Motor neuron (in vitro differentiated cells): ENCODE measurements at regions not wholly inside any gene's neighbourhood (a gene's known extent, or its start where the extent isn't known, plus 50 kb on each side); places are given as distances from the start of the nearest gene placed in this dataset.
A peak's percentile ranks its signal among the peaks of the same experiment; 100 is the strongest.

Experiments used
- ATAC-seq, 8 experiments: fragments of 200-7000 bp; cut with Tn5 transposase; replicated peaks in 6 of 8; 2 replicates each; pipeline ENCODE4 v1.8.0; 2021; ENCODE audit warnings: mild to moderate bottlenecking in 8 of 8, moderate library complexity in 8 of 8
- H3K27ac ChIP-seq, 2 donors: fragments of 250-450 bp; sonication (Bioruptor Pico); 2 replicates each; pipeline ENCODE4 v1.9.0; 2021; ENCODE audit warnings: antibody characterized with exemption in 2 of 2, mild to moderate bottlenecking in 2 of 2, moderate library complexity in 1 of 2
- H3K4me1 ChIP-seq, 2 donors: fragments of 250-450 bp; sonication (Bioruptor Pico); replicated peaks in 1 of 2; 2 replicates each; pipeline ENCODE4 v1.6.1; 2021; ENCODE audit warnings: antibody characterized with exemption in 2 of 2, mild to moderate bottlenecking in 2 of 2, moderate library complexity in 1 of 2
- H3K4me3 ChIP-seq, 5 donors: fragments of 250-450 bp; sonication (Bioruptor Pico); 2 replicates each; pipeline ENCODE4 v1.9.0; 2021; ENCODE audit warnings: antibody characterized with exemption in 5 of 5, mild to moderate bottlenecking in 5 of 5, moderate library complexity in 4 of 5
- WGBS, 10 experiments: fragments of 450-650 bp; shearing (Covaris generic); methylation state at CpG; one replicate each; pipeline ENCODE4 v1.0.0; 2022; 5-methylcytosine and 5-hydroxymethylcytosine counted together
- in situ Hi-C, 9 experiments: fragments of 400-800 bp; cut with MboI; loops; one replicate each; pipeline ENCODE4 v1.15.0; 2021; ENCODE audit warnings: low sequenced_read_pairs in 9 of 9, low pct_unique_long_range_greater_than_20kb in 2 of 9; ENCODE audit not compliant: unreplicated experiment in 9 of 9

GRCh38 chr3:194246709-194247349 lies 104.3 kb downstream of the CPN2 start:
- in situ Hi-C loops = no loop called here
- no peak for ATAC-seq
- 33 to 91% (median 82%) methylated on average over 3 to 7 of the region's 7 CpGs; no CpG with 5 or more reads in 1 of the 10 experiments for WGBS, 10 experiments
- Histone ChIP-seq H3K4me3 (no peak overlapping the region), H3K4me1 (peaks cover 20 to 26% of the 10 kb centered on the region in 2 donors), H3K27ac (no peak overlapping the region)

GRCh38 chr3:194247350-194247740 lies 103.8 kb downstream of the CPN2 start:
- no peak overlapping the region for H3K4me3 ChIP-seq
- H3K4me1 ChIP-seq = peaks cover 20 to 26% of the 10 kb centered on the region in 2 donors
- no peak for ATAC-seq
- WGBS, 10 experiments = 88 to 100% (median 96%) methylated on average over 2 to 10 of the region's 10 CpGs; no CpG with 5 or more reads in 2 of the 10 experiments
- in situ Hi-C loops = no loop called here
- no peak overlapping the region for H3K27ac ChIP-seq

- 0 to 100% (median 63%) methylated on average over 1 to 5 of the region's 13 CpGs; no CpG with 5 or more reads in 2 of the 10 experiments for WGBS, 10 experiments
- Histone ChIP-seq H3K4me3 (no peak overlapping the region), H3K27ac (no peak overlapping the region), H3K4me1 (peaks cover 20 to 28% of the 10 kb centered on the region in 2 donors)
- peak in 2 of 8 experiments; percentile 32 to 41 for ATAC-seq
- in situ Hi-C loops = no loop called here
Measured at GRCh38 chr3:194249323-194250097, 101.6 kb downstream of the CPN2 start.

- in situ Hi-C loops = no loop called here
Measured at GRCh38 chr3:194250098-194251002, 100.8 kb downstream of the CPN2 start.

GRCh38 chr3:194251007-194251406 lies 100.1 kb downstream of the CPN2 start:
- 29 to 91% (median 62%) methylated on average over 1 to 9 of the region's 10 CpGs; no CpG with 5 or more reads in 4 of the 10 experiments for WGBS, 10 experiments
- Histone ChIP-seq H3K4me1 (peaks cover 20 to 27% of the 10 kb centered on the region in 2 donors), H3K4me3 (no peak overlapping the region), H3K27ac (no peak overlapping the region)
- no peak for ATAC-seq
- in situ Hi-C loops = no loop called here

More at GRCh38 chr3:194250098-194251002, 100.8 kb downstream of the CPN2 start:
- Histone ChIP-seq H3K4me3 (no peak overlapping the region), H3K27ac (no peak overlapping the region), H3K4me1 (peaks cover 20 to 28% of the 10 kb centered on the region in 2 donors)
- peak; percentile 53 to 86 (median 78) for ATAC-seq
- 0 to 100% (median 16%) methylated on average over 1 to 10 of the region's 20 CpGs; no CpG with 5 or more reads in 2 of the 10 experiments for WGBS, 10 experiments

- no peak for ATAC-seq
- no peak overlapping the region for H3K4me3 ChIP-seq
- WGBS, 10 experiments = 70 to 100% (median 80%) methylated on average over 1 to 4 of the region's 6 CpGs; no CpG with 5 or more reads in 7 of the 10 experiments
- peaks cover 20 to 23% of the 10 kb centered on the region in 2 donors for H3K4me1 ChIP-seq
- H3K27ac ChIP-seq = no peak overlapping the region
- in situ Hi-C loops = no loop called here
Measured at GRCh38 chr3:194251461-194251860, 99.7 kb downstream of the CPN2 start.

GRCh38 chr3:194251891-194252560 lies 99.1 kb downstream of the CPN2 start:
- 85 to 100% (median 93%) methylated on average over 3 to 9 of the region's 18 CpGs; no CpG with 5 or more reads in 3 of the 10 experiments for WGBS, 10 experiments
- in situ Hi-C loops = no loop called here
- no peak for ATAC-seq
- no peak overlapping the region for H3K4me3 ChIP-seq
- no peak overlapping the region for H3K27ac ChIP-seq
- peaks cover 20 to 21% of the 10 kb centered on the region in 2 donors for H3K4me1 ChIP-seq

GRCh38 chr3:194253270-194253669 lies 97.9 kb downstream of the CPN2 start:
- 43 to 100% (median 83%) methylated on average over 1 to 4 of the region's 4 CpGs; no CpG with 5 or more reads in 2 of the 10 experiments for WGBS, 10 experiments
- no peak overlapping the region for H3K4me3 ChIP-seq
- ATAC-seq = no peak
- in situ Hi-C loops = no loop called here
- H3K4me1 ChIP-seq = peaks cover 20 to 21% of the 10 kb centered on the region in 2 donors
- H3K27ac ChIP-seq = no peak overlapping the region

- in situ Hi-C loops = no loop called here
- 85 to 100% (median 100%) methylated on average over 1 to 4 of the region's 7 CpGs; no CpG with 5 or more reads in 3 of the 10 experiments for WGBS, 10 experiments
Measured at GRCh38 chr3:194254040-194254439, 97.1 kb downstream of the CPN2 start.

GRCh38 chr3:194255252-194256039 lies 95.7 kb downstream of the CPN2 start:
- WGBS, 10 experiments = 23 to 94% (median 80%) methylated on average over 1 to 11 of the region's 19 CpGs; no CpG with 5 or more reads in 1 of the 10 experiments
- ATAC-seq = peak in 3 of 8 experiments; percentile 7 to 56 (median 30)
- Histone ChIP-seq H3K4me1 (peaks cover 6 to 8% of the 10 kb centered on the region in 2 donors), H3K4me3 (no peak overlapping the region), H3K27ac (no peak overlapping the region)
- in situ Hi-C loops = no loop called here

More at GRCh38 chr3:194254040-194254439, 97.1 kb downstream of the CPN2 start:
- H3K4me3 ChIP-seq = no peak overlapping the region
- ATAC-seq = no peak
- H3K4me1 ChIP-seq = peaks cover 20 to 21% of the 10 kb centered on the region in 2 donors
- H3K27ac ChIP-seq = no peak overlapping the region

GRCh38 chr3:194256040-194256945 lies 94.8 kb downstream of the CPN2 start:
- Histone ChIP-seq H3K27ac (no peak overlapping the region), H3K4me3 (no peak overlapping the region), H3K4me1 (peaks cover 0 to 2% of the 10 kb centered on the region in 2 donors)
- 40 to 100% (median 84%) methylated on average over 1 to 11 of the region's 12 CpGs; no CpG with 5 or more reads in 2 of the 10 experiments for WGBS, 10 experiments
- in situ Hi-C loops = no loop called here
- no peak for ATAC-seq
